ENCODE measurements at regions not wholly inside any gene's neighbourhood (a gene's known extent, or its start where the extent isn't known, plus 50 kb on each side); places are given as distances from the start of the nearest gene placed in this dataset.

DNA sequence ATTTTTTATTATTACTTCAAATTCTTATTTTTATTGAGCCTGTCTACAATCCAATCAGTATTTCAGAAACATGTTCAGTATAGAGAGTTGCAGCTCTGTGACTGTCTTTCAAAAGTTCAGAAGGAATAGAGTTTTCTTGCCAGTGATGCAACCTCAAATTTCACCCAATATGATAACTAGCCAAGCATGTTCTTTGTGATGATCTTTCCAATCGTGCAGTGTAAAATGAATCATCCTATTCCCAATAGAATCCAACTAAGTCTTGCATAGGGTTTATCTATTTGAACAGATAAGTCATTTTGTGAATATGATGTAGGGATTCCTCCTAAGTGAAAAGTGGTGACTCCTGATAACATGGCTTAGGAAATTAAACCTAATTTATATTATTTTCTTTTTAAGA is 937.8 kb downstream of the KCNJ2 start:
- Histone ChIP-seq H3K79me2 (ENCODE audit: control insufficient read depth, insufficient read depth, low read length) (no peaks in the 10 kb centered on the region), H3K9me1 (replicated peaks; ENCODE audit: control insufficient read depth, extremely low read depth, insufficient read depth, low read length) (no peaks in the 10 kb centered on the region), H3K4me3 (replicated peaks in 1 of 3; ENCODE audit: insufficient read depth in 1 of 3, low read depth in 1 of 3, low read length in 3 of 3) (no peak overlapping the region), H3K4me1 (ENCODE audit: control insufficient read depth, extremely low read depth, insufficient read depth, low read length) (no peaks in the 10 kb centered on the region), H3K27me3 (ENCODE audit: control insufficient read depth in 2 of 2, insufficient read depth in 2 of 2, low read length in 2 of 2) (no peaks in the 10 kb centered on the region), H3K9me3 (replicated peaks; ENCODE audit: control insufficient read depth, insufficient read depth, low read length) (no peaks in the 10 kb centered on the region), H3K9ac (replicated peaks; ENCODE audit: extremely low read depth, insufficient read depth, low read length) (no peak overlapping the region), H3K27ac (ENCODE audit: insufficient read depth, low read depth, low read length) (no peak overlapping the region), H2AFZ (ENCODE audit: low read depth, low read length) (no peak overlapping the region), H3K36me3 (ENCODE audit: control insufficient read depth in 2 of 2, extremely low read depth in 1 of 2, insufficient read depth in 2 of 2, low read length in 2 of 2) (no peaks in the 10 kb centered on the region), H3K4me2 (ENCODE audit: insufficient read depth, low read length) (no peak overlapping the region), H4K20me1 (replicated peaks; ENCODE audit: control insufficient read depth, extremely low read depth, insufficient read depth, low read length) (no peaks in the 10 kb centered on the region)
- BruUV-seq (replicated peaks) = no TSS peak
- ChIA-PET CTCF (no interaction called here), POLR2A (no interaction called here)
- TF ChIP-seq POLR2A (IDR thresholded peaks at IDR 0.05; ENCODE audit: low read depth, low read length) = no peak
- TF ChIP-seq GATA2 (IDR thresholded peaks at IDR 0.05; ENCODE audit: insufficient read depth, insufficient read length, low read depth, low read length) = no peak
- no peak for TF ChIP-seq JUN (IDR thresholded peaks at IDR 0.05; ENCODE audit: borderline replicate concordance, insufficient read depth, insufficient read length, low read depth)
- TF ChIP-seq POLR2AphosphoS5 (IDR thresholded peaks at IDR 0.05; ENCODE audit: insufficient read depth, low read depth, low read length) = no peak
- FAIRE-seq = no peak
- intact Hi-C loops (cut with micrococcal nuclease) (no loop called here), dilution Hi-C loops (cut with MboI; ENCODE audit: extremely low pct_ligation_motif_present, low sequenced_read_pairs) (no loop called here)
- no peak for DNase-seq (ENCODE audit: low read depth, low spot score)

DNA sequence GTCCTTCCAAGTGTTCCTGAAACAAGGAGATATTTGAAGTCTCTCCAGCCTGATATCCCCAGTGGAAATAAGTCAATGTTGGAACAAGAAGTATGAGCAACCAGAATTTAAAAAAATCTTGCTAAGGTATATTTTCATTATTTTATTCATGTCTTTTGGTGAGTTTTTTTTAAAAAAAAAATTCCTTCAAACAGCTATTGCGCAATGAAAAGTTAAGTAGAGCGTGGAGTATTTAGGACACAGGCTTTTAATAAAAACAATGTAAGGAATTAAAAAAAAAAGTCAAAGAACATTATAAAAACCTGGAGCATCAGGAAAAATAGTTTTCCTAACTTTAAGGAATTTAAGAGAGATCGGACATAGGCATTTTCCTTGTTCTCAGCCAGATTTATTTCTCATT is 940.4 kb downstream of the KCNJ2 start:
- CTCF ChIA-PET = no interaction called here
- no peaks in the 10 kb centered on the region for H4K20me1 ChIP-seq (replicated peaks; ENCODE audit: control insufficient read depth, extremely low read depth, insufficient read depth, low read length)
- peaks cover 2% of the 10 kb centered on the region for H3K9me3 ChIP-seq (replicated peaks; ENCODE audit: control insufficient read depth, insufficient read depth, low read length)
- no peak overlapping the region for H3K27ac ChIP-seq (ENCODE audit: insufficient read depth, low read depth, low read length)
- no peaks in the 10 kb centered on the region for H3K9me1 ChIP-seq (replicated peaks; ENCODE audit: control insufficient read depth, extremely low read depth, insufficient read depth, low read length)
- no peaks in the 10 kb centered on the region for H3K4me1 ChIP-seq (ENCODE audit: control insufficient read depth, extremely low read depth, insufficient read depth, low read length)
- H3K4me2 ChIP-seq (ENCODE audit: insufficient read depth, low read length) = no peak overlapping the region
- no peak overlapping the region for H2AFZ ChIP-seq (ENCODE audit: low read depth, low read length)
- no peak for DNase-seq (ENCODE audit: low read depth, low spot score)
- no peak overlapping the region for H3K9ac ChIP-seq (replicated peaks; ENCODE audit: extremely low read depth, insufficient read depth, low read length)
- H3K27me3 ChIP-seq (ENCODE audit: control insufficient read depth in 2 of 2, insufficient read depth in 2 of 2, low read length in 2 of 2) = no peaks in the 10 kb centered on the region
- POLR2A ChIA-PET = no interaction called here
- H3K36me3 ChIP-seq (ENCODE audit: control insufficient read depth in 2 of 2, extremely low read depth in 1 of 2, insufficient read depth in 2 of 2, low read length in 2 of 2) = no peaks in the 10 kb centered on the region
- no peak overlapping the region for H3K4me3 ChIP-seq (replicated peaks in 1 of 3; ENCODE audit: insufficient read depth in 1 of 3, low read depth in 1 of 3, low read length in 3 of 3)
- FAIRE-seq = no peak
- TF ChIP-seq FOS (IDR thresholded peaks at IDR 0.05; ENCODE audit: borderline replicate concordance, insufficient read depth, low read length) = no peak
- TF ChIP-seq JUN (IDR thresholded peaks at IDR 0.05; ENCODE audit: borderline replicate concordance, insufficient read depth, insufficient read length, low read depth) = no peak
- TF ChIP-seq MYC (IDR thresholded peaks at IDR 0.05; ENCODE audit: low read depth, low read length) = no peak
- TF ChIP-seq POLR2A (IDR thresholded peaks at IDR 0.05; ENCODE audit: low read depth, low read length) = no peak
- TF ChIP-seq, protein P1, sequence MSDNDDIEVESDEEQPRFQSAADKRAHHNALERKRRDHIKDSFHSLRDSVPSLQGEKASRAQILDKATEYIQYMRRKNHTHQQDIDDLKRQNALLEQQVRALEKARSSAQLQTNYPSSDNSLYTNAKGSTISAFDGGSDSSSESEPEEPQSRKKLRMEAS (IDR thresholded peaks at IDR 0.05; ENCODE audit: insufficient read depth, insufficient read length) = no peak
- no peak for TF ChIP-seq EZH2 (IDR thresholded peaks at IDR 0.05; ENCODE audit: borderline replicate concordance, low read depth, low read length, severe bottlenecking)
- no peak for TF ChIP-seq GATA2 (IDR thresholded peaks at IDR 0.05; ENCODE audit: insufficient read depth, insufficient read length, low read depth, low read length)
- TF ChIP-seq, protein P2, sequence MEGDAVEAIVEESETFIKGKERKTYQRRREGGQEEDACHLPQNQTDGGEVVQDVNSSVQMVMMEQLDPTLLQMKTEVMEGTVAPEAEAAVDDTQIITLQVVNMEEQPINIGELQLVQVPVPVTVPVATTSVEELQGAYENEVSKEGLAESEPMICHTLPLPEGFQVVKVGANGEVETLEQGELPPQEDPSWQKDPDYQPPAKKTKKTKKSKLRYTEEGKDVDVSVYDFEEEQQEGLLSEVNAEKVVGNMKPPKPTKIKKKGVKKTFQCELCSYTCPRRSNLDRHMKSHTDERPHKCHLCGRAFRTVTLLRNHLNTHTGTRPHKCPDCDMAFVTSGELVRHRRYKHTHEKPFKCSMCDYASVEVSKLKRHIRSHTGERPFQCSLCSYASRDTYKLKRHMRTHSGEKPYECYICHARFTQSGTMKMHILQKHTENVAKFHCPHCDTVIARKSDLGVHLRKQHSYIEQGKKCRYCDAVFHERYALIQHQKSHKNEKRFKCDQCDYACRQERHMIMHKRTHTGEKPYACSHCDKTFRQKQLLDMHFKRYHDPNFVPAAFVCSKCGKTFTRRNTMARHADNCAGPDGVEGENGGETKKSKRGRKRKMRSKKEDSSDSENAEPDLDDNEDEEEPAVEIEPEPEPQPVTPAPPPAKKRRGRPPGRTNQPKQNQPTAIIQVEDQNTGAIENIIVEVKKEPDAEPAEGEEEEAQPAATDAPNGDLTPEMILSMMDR (IDR thresholded peaks at IDR 0.05; ENCODE audit: extremely low read depth in 1 of 2, insufficient read depth in 1 of 2, low read depth in 1 of 2, low read length in 2 of 2) = no peak
- TF ChIP-seq POLR2AphosphoS5 (IDR thresholded peaks at IDR 0.05; ENCODE audit: insufficient read depth, low read depth, low read length) = no peak
- intact Hi-C loops (cut with micrococcal nuclease) = no loop called here
- H3K79me2 ChIP-seq (ENCODE audit: control insufficient read depth, insufficient read depth, low read length) = no peaks in the 10 kb centered on the region
- BruUV-seq (replicated peaks) = no TSS peak
- dilution Hi-C loops (cut with MboI; ENCODE audit: extremely low pct_ligation_motif_present, low sequenced_read_pairs) = no loop called here

All from endothelial cell of umbilical vein (primary cell).